ENCODE measurements at regions not wholly inside any gene's neighbourhood (a gene's known extent, or its start where the extent isn't known, plus 50 kb on each side); places are given as distances from the start of the nearest gene placed in this dataset.

DNA sequence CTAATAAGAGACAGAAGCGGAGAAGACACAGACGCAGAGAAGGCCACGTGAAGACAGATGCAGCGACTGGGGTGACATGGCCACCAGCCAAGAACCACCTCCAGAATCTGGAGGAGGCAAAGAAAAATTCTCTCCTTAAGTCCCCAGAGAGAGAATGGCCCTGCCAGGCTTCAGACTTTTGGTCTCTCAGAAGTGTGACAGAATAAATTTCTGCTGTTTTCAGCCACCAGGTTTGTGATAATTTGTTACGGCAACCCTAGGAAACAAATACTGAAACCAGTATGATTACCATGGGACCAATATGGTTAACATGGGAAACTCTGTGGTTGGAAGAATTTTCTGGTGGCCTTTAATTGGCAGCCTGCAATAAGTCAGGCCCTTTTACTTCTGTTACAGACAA, 63.9 kb upstream of the DOCK9 start:
- Histone ChIP-seq H3K27me3 (ENCODE audit: insufficient read depth, low read length) (no peaks in the 10 kb centered on the region), H4K20me1 (ENCODE audit: control insufficient read depth, insufficient read depth, insufficient read length) (no peaks in the 10 kb centered on the region), H2BK5ac (ENCODE audit: insufficient read length, low read length) (no peak overlapping the region), H2AFZ (ENCODE audit: low read length) (no peak overlapping the region), H3K27ac (ENCODE audit: insufficient read length, low read depth, low read length) (no peak overlapping the region), H3K4me1 (ENCODE audit: insufficient read depth, low read length) (no peaks in the 10 kb centered on the region; the same call in 1 of the 2 replicates), H2BK120ac (ENCODE audit: low read depth, low read length, poor library complexity, severe bottlenecking) (no peak overlapping the region), H3K4ac (ENCODE audit: low read depth, low read length) (no peak overlapping the region), H2BK20ac (ENCODE audit: low read depth, low read length, poor library complexity, severe bottlenecking) (peak overlapping the region; percentile 65), H3K4me2 (ENCODE audit: insufficient read depth, insufficient read length, low read length) (no peak overlapping the region), H3K14ac (ENCODE audit: insufficient read depth, low read length) (no peak overlapping the region), H3K9ac (ENCODE audit: extremely low read depth, insufficient read length, low read length) (no peak overlapping the region), H3K23me2 (ENCODE audit: insufficient read length, low read depth, low read length, poor library complexity, severe bottlenecking) (no peaks in the 10 kb centered on the region), H2BK15ac (ENCODE audit: low read depth, low read length) (no peak overlapping the region), H3K79me2 (ENCODE audit: insufficient read depth, low read length) (no peaks in the 10 kb centered on the region), H3K18ac (ENCODE audit: insufficient read length, low read depth, low read length) (no peak overlapping the region), H2BK12ac (ENCODE audit: insufficient read length, low read depth, low read length) (no peak overlapping the region), H3T11ph (ENCODE audit: low read length) (no peak overlapping the region), H3K23ac (ENCODE audit: insufficient read length, low read depth, low read length) (peak overlapping the region; percentile 41), H3K9me3 (ENCODE audit: control insufficient read depth, low read depth, low read length) (no peaks in the 10 kb centered on the region), H3K56ac (ENCODE audit: insufficient read length, low read depth, low read length) (no peak overlapping the region), H2AK5ac (ENCODE audit: insufficient read length, low read length) (no peak overlapping the region), H3K79me1 (ENCODE audit: insufficient read depth, low read depth, low read length, poor library complexity, severe bottlenecking) (no peaks in the 10 kb centered on the region), H4K91ac (ENCODE audit: insufficient read length, low read depth, low read length) (no peak overlapping the region), H4K5ac (ENCODE audit: insufficient read length, low read depth, low read length) (no peak overlapping the region), H4K8ac (replicated peaks; ENCODE audit: insufficient read length, low read depth, low read length) (no peak overlapping the region)
- H3K9me3 Mint-ChIP-seq, result no peaks in the 10 kb centered on the region
- H3K27ac Mint-ChIP-seq, result no peak overlapping the region
- 0 out of 4 replicates have a peak, but pooled peaks cover 0 to 4% of the 10 kb centered on the region in 2 experiments for H3K4me1 Mint-ChIP-seq
- TF ChIP-seq, protein P1, sequence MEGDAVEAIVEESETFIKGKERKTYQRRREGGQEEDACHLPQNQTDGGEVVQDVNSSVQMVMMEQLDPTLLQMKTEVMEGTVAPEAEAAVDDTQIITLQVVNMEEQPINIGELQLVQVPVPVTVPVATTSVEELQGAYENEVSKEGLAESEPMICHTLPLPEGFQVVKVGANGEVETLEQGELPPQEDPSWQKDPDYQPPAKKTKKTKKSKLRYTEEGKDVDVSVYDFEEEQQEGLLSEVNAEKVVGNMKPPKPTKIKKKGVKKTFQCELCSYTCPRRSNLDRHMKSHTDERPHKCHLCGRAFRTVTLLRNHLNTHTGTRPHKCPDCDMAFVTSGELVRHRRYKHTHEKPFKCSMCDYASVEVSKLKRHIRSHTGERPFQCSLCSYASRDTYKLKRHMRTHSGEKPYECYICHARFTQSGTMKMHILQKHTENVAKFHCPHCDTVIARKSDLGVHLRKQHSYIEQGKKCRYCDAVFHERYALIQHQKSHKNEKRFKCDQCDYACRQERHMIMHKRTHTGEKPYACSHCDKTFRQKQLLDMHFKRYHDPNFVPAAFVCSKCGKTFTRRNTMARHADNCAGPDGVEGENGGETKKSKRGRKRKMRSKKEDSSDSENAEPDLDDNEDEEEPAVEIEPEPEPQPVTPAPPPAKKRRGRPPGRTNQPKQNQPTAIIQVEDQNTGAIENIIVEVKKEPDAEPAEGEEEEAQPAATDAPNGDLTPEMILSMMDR (conservative IDR thresholded peaks at IDR 0.05), result no peak
- H3K4me3 Mint-ChIP-seq, result no peak overlapping the region
- no peaks in the 10 kb centered on the region for H3K27me3 Mint-ChIP-seq (ENCODE audit: low read depth)
- no CpG with 5 or more reads among the region's 5 CpGs for WGBS (ENCODE audit: extremely low coverage, insufficient read length, low lambda C conversion rate)
- DNase-seq, result no peak
- H3K36me3 Mint-ChIP-seq (ENCODE audit: insufficient read depth in 1 of 3, low read depth in 3 of 3), result no peaks in the 10 kb centered on the region
